Lung (tissue), 11 donors: ENCODE measurements at regions not wholly inside any gene's neighbourhood (a gene's known extent, or its start where the extent isn't known, plus 50 kb on each side); places are given as distances from the start of the nearest gene placed in this dataset.

Source experiments
- ATAC-seq: fragments of 200-7000 bp; cut with Tn5 transposase; one replicate; pipeline ENCODE4 v1.9.1; 2020; ENCODE audit warnings: moderate number of reproducible peaks; ENCODE audit not compliant: insufficient read depth, low FRiP score
- DNase-seq, 3 donors: peaks; one replicate each; pipeline ENCODE4 v3.0.0-alpha.2; 2013 to 2017
- H3K27ac ChIP-seq, 2 donors: one replicate each; pipeline ENCODE4 v1.5.1; 2013; ENCODE audit warnings: mild to moderate bottlenecking in 2 of 2, moderate library complexity in 2 of 2, control low read depth in 1 of 2, inconsistent platforms in 1 of 2, low read depth in 1 of 2, low read length in 1 of 2
- H3K27me3 ChIP-seq, 3 donors: one replicate each; pipeline ENCODE4 v1.5.1; 2013; ENCODE audit warnings: low read length in 2 of 3; ENCODE audit not compliant: control insufficient read depth in 3 of 3, insufficient read depth in 3 of 3
- H3K36me3 ChIP-seq, 4 donors: one replicate each; pipeline ENCODE4 v1.5.1; 2013; ENCODE audit warnings: low read length in 4 of 4, mild to moderate bottlenecking in 1 of 4, moderate library complexity in 1 of 4; ENCODE audit not compliant: control insufficient read depth in 4 of 4, insufficient read depth in 4 of 4
- H3K4me1 ChIP-seq, 5 donors: one replicate each; pipeline ENCODE4 v1.5.1; 2013; ENCODE audit warnings: low read length in 5 of 5, mild to moderate bottlenecking in 2 of 5, moderate library complexity in 1 of 5; ENCODE audit not compliant: control insufficient read depth in 5 of 5, insufficient read depth in 5 of 5
- H3K4me3 ChIP-seq: one replicate; pipeline ENCODE4 v1.5.1; 2013; ENCODE audit warnings: mild to moderate bottlenecking, control low read depth, moderate library complexity
- H3K9ac ChIP-seq, 2 donors: one replicate each; pipeline ENCODE4 v1.5.1; 2013; ENCODE audit warnings: low read length in 2 of 2, control low read depth in 1 of 2; ENCODE audit not compliant: insufficient read depth in 1 of 2
- H3K9me3 ChIP-seq, 4 donors: one replicate each; pipeline ENCODE4 v1.5.1; 2013; ENCODE audit warnings: low read length in 3 of 4, mild to moderate bottlenecking in 1 of 4, moderate library complexity in 1 of 4; ENCODE audit not compliant: control insufficient read depth in 4 of 4, insufficient read depth in 3 of 4
- WGBS, 2 donors: extraction: QIAGEN DNeasy Blood & Tissue Kit; methylation state at CpG; one replicate each; pipeline ENCODE4 v1.1.7; 2013; 5-methylcytosine and 5-hydroxymethylcytosine counted together
- TF ChIP-seq, protein P1 (sequence below): IDR thresholded peaks from 2 replicates; pipeline ENCODE4 v1.5.1; 2012; ENCODE audit warnings: mild to moderate bottlenecking; ENCODE audit errors: control extremely low read depth, extremely low read depth
- donor health status: control.
- donor health status: control.
- donor health status: Bipolar disorder and iron deficiency.
- donor health status: healthy.
- donor health status: DM: yes; HTN: yes; CAD: no.

DNA sequence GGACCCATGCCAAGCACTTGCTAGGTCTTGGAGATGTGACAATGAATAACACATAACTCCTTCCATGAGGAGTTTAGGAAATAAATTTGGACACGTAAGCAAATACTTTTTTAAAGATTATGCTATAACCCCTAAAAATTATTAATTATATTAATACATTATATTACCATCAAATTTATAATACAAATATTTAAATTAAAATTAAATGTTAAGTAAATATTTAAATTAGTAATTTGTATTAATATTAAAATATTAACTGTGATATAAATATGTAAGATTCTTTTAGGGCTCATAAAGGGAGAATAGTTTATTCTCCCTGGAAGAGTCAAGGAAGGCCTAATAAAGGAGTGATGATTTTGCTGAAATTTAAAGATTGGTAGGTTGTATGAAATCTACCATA, 121.1 kb downstream of the RAP2A start:
- Histone ChIP-seq H3K9ac (no peak overlapping the region), H3K4me3 (no peak overlapping the region), H3K9me3 (no peaks in the 10 kb centered on the region), H3K36me3 (no peaks in the 10 kb centered on the region), H3K27me3 (no peaks in the 10 kb centered on the region), H3K4me1 (no peaks in the 10 kb centered on the region), H3K27ac (no peak overlapping the region)
- ATAC-seq = no peak
- TF ChIP-seq, protein P1, sequence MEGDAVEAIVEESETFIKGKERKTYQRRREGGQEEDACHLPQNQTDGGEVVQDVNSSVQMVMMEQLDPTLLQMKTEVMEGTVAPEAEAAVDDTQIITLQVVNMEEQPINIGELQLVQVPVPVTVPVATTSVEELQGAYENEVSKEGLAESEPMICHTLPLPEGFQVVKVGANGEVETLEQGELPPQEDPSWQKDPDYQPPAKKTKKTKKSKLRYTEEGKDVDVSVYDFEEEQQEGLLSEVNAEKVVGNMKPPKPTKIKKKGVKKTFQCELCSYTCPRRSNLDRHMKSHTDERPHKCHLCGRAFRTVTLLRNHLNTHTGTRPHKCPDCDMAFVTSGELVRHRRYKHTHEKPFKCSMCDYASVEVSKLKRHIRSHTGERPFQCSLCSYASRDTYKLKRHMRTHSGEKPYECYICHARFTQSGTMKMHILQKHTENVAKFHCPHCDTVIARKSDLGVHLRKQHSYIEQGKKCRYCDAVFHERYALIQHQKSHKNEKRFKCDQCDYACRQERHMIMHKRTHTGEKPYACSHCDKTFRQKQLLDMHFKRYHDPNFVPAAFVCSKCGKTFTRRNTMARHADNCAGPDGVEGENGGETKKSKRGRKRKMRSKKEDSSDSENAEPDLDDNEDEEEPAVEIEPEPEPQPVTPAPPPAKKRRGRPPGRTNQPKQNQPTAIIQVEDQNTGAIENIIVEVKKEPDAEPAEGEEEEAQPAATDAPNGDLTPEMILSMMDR = no peak
- WGBS, 2 donors = 93 to 100% methylated on average over 1 of the region's 1 CpG
- DNase-seq = no peak

DNA sequence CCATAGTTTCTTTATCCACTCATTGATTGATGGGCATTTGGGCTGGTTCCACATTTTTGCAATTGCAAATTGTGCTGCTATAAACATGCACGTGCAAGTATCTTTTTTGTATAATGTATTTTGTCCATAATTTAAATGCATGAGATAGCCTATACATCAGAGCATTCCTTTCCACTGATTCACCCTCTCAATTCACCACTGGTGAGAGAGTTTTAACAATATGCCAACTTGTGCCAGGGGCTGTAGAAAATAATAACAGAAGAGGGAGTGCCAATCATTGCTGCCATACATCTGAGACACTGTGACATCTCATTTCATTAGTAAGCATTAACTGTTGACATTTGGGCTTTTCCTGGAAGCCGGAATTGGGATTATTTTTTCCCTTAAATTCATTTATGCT, 125.1 kb downstream of the RAP2A start:
- no peak overlapping the region for H3K4me3 ChIP-seq
- WGBS, 2 donors = 77 to 93% methylated on average over 2 of the region's 2 CpGs
- H3K9ac ChIP-seq = no peak overlapping the region
- H3K27ac ChIP-seq = no peak overlapping the region
- no peaks in the 10 kb centered on the region for H3K36me3 ChIP-seq
- TF ChIP-seq, protein P1 = no peak
- peaks cover 0 to 3% (median 0%) of the 10 kb centered on the region in 4 donors for H3K9me3 ChIP-seq
- H3K27me3 ChIP-seq = no peaks in the 10 kb centered on the region
- ATAC-seq (no peak), DNase-seq (no peak)
- peaks cover 0 to 1% (median 0%) of the 10 kb centered on the region in 5 donors for H3K4me1 ChIP-seq

DNA sequence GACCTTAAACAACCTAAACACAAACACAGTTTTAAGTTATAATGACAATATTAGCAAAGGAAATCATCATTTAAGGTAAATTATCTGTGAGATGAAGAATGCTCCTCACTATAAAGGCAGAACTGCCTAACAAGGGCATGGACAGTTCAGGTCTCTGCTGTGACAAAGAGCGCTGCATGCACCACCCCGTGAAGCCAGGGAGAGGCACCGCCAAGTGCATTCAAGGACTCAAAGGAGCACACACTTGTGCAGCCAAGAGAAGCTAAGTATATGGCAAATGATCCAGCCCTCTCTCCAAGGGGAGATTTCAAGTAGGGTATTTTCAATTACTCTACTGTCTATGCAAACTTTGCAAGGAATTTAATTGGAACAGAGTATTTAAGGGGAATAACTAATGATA, 126.0 kb downstream of the RAP2A start:
- WGBS, 2 donors = 82 to 93% methylated on average over 3 of the region's 3 CpGs
- no peaks in the 10 kb centered on the region for H3K36me3 ChIP-seq
- H3K27me3 ChIP-seq = no peaks in the 10 kb centered on the region
- H3K4me1 ChIP-seq = peaks cover 0 to 2% (median 0%) of the 10 kb centered on the region in 5 donors
- peaks cover 0 to 3% (median 0%) of the 10 kb centered on the region in 4 donors for H3K9me3 ChIP-seq
- no peak overlapping the region for H3K9ac ChIP-seq
- H3K27ac ChIP-seq = no peak overlapping the region
- no peak for ATAC-seq
- TF ChIP-seq, protein P1 = no peak
- DNase-seq = no peak
- H3K4me3 ChIP-seq = no peak overlapping the region

DNA sequence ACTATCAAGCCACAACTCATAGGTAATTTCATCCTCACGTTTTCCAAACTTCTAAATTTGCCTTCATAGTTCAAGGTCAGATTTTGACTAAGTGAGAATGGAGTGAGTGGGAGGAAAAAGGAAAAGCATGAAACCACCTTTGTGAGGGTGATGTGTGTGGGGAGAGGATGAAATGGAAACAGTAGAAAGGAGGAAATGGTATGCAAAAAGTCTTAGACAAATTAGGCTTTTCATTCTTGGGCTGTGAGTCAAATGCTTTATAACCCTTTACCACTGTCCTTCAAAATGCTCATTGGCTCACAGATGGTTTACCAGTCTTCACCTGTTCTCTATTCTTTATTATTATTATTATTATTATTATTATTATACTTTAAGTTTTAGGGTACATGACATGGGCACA, 127.2 kb downstream of the RAP2A start:
- TF ChIP-seq, protein P1 = no peak
- Histone ChIP-seq H3K4me1 (peaks cover 0 to 2% (median 0%) of the 10 kb centered on the region in 5 donors), H3K4me3 (no peak overlapping the region), H3K36me3 (no peaks in the 10 kb centered on the region), H3K27ac (no peak overlapping the region), H3K9ac (no peak overlapping the region), H3K27me3 (no peaks in the 10 kb centered on the region), H3K9me3 (peaks cover 0 to 3% (median 0%) of the 10 kb centered on the region in 4 donors)
- DNase-seq (no peak), ATAC-seq (no peak)
- WGBS, 2 donors = 59 to 67% methylated on average over 1 of the region's 1 CpG
